ENCODE measurements at regions not wholly inside any gene's neighbourhood (a gene's known extent, or its start where the extent isn't known, plus 50 kb on each side); places are given as distances from the start of the nearest gene placed in this dataset.

DNA sequence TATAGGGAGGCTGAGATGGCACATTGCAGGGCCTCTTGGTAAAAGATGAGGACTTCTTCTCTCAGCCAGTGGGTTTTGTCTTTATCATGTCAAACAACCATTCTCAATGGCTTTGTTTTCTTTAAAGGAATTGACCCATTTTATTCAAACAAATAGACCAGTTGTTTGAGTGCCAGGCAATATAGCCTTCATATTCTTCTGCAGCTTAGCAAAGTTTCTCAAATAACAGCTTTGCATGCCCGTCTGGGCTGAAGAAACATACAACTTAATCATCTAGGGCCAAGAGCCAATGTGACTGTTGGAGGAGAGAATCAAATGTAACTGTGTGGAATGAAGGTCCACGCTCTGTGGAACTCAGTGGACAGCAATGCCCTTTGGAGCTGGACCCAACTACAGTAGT, 57.4 kb upstream of the ADRA1B start:
- H4K20me1 ChIP-seq (ENCODE audit: insufficient read depth, low read length) = no peaks in the 10 kb centered on the region
- H3K27ac ChIP-seq (ENCODE audit: low read length) = no peak overlapping the region
- no peak overlapping the region for H3K4me2 ChIP-seq (ENCODE audit: low read depth, low read length)
- H2AFZ ChIP-seq (ENCODE audit: low read length) = no peak overlapping the region
- H3K79me2 ChIP-seq (ENCODE audit: low read length) = no peaks in the 10 kb centered on the region
- no peaks in the 10 kb centered on the region for H3K9me3 ChIP-seq (replicated peaks; ENCODE audit: insufficient read depth, low read length)
- TF ChIP-seq, protein P1, sequence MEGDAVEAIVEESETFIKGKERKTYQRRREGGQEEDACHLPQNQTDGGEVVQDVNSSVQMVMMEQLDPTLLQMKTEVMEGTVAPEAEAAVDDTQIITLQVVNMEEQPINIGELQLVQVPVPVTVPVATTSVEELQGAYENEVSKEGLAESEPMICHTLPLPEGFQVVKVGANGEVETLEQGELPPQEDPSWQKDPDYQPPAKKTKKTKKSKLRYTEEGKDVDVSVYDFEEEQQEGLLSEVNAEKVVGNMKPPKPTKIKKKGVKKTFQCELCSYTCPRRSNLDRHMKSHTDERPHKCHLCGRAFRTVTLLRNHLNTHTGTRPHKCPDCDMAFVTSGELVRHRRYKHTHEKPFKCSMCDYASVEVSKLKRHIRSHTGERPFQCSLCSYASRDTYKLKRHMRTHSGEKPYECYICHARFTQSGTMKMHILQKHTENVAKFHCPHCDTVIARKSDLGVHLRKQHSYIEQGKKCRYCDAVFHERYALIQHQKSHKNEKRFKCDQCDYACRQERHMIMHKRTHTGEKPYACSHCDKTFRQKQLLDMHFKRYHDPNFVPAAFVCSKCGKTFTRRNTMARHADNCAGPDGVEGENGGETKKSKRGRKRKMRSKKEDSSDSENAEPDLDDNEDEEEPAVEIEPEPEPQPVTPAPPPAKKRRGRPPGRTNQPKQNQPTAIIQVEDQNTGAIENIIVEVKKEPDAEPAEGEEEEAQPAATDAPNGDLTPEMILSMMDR (IDR thresholded peaks at IDR 0.05; ENCODE audit: low read length) = no peak
- TF ChIP-seq EZH2 (optimal IDR thresholded peaks at IDR 0.05; ENCODE audit: low read depth, low read length) (no peak), EZH2phosphoT487 (IDR thresholded peaks at IDR 0.05; ENCODE audit: low read length) (no peak)
- DNase-seq = no peak
- no peaks in the 10 kb centered on the region for H3K36me3 ChIP-seq (replicated peaks; ENCODE audit: insufficient read depth, low read length)
- H3K4me3 ChIP-seq (ENCODE audit: low read length) = no peak overlapping the region
- H3K9ac ChIP-seq (ENCODE audit: low read length) = no peak overlapping the region
- no peaks in the 10 kb centered on the region for H3K9me2 ChIP-seq (replicated peaks; ENCODE audit: insufficient read depth, low read length)
- H3K27me3 ChIP-seq (replicated peaks; ENCODE audit: insufficient read depth, low read length) = no peaks in the 10 kb centered on the region
- no peaks in the 10 kb centered on the region for H3K4me1 ChIP-seq (ENCODE audit: low read length)
- H3F3A ChIP-seq (ENCODE audit: insufficient read depth, low read length) = no peaks in the 10 kb centered on the region

DNA sequence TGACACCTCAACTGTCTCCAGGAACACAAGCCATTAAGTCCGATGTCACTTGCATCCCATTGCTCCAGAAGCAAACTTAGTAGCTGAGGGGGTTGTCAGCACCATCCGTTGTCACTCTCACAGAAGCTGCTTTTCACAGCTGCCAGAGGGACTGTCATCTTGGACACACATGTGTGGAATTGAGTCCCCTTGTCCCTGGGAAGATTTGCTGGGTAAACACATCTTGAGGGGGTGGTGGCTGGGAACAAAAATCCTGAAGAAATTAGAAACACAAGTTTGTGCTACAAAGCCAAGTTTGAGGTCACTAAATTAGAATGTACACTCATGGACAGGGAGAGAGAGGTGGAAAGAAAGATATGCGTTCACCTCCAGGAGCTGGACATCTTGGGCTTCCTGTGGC, 55.2 kb upstream of the ADRA1B start:
- TF ChIP-seq EZH2 (optimal IDR thresholded peaks at IDR 0.05; ENCODE audit: low read depth, low read length) (no peak), EZH2phosphoT487 (IDR thresholded peaks at IDR 0.05; ENCODE audit: low read length) (no peak)
- TF ChIP-seq, protein P1 (IDR thresholded peaks at IDR 0.05; ENCODE audit: low read length) = no peak
- H3K9me3 ChIP-seq (replicated peaks; ENCODE audit: insufficient read depth, low read length) = no peaks in the 10 kb centered on the region
- no peaks in the 10 kb centered on the region for H3K36me3 ChIP-seq (replicated peaks; ENCODE audit: insufficient read depth, low read length)
- no peak overlapping the region for H2AFZ ChIP-seq (ENCODE audit: low read length)
- H3K27me3 ChIP-seq (replicated peaks; ENCODE audit: insufficient read depth, low read length) = no peaks in the 10 kb centered on the region
- H3K27ac ChIP-seq (ENCODE audit: low read length) = no peak overlapping the region
- no peaks in the 10 kb centered on the region for H3K79me2 ChIP-seq (ENCODE audit: low read length)
- DNase-seq = no peak
- H4K20me1 ChIP-seq (ENCODE audit: insufficient read depth, low read length) = no peaks in the 10 kb centered on the region
- no peaks in the 10 kb centered on the region for H3F3A ChIP-seq (ENCODE audit: insufficient read depth, low read length)
- H3K9ac ChIP-seq (ENCODE audit: low read length) = no peak overlapping the region
- no peaks in the 10 kb centered on the region for H3K9me2 ChIP-seq (replicated peaks; ENCODE audit: insufficient read depth, low read length)
- no peak overlapping the region for H3K4me2 ChIP-seq (ENCODE audit: low read depth, low read length)
- H3K4me1 ChIP-seq (ENCODE audit: low read length) = no peaks in the 10 kb centered on the region
- no peak overlapping the region for H3K4me3 ChIP-seq (ENCODE audit: low read length)

DNA sequence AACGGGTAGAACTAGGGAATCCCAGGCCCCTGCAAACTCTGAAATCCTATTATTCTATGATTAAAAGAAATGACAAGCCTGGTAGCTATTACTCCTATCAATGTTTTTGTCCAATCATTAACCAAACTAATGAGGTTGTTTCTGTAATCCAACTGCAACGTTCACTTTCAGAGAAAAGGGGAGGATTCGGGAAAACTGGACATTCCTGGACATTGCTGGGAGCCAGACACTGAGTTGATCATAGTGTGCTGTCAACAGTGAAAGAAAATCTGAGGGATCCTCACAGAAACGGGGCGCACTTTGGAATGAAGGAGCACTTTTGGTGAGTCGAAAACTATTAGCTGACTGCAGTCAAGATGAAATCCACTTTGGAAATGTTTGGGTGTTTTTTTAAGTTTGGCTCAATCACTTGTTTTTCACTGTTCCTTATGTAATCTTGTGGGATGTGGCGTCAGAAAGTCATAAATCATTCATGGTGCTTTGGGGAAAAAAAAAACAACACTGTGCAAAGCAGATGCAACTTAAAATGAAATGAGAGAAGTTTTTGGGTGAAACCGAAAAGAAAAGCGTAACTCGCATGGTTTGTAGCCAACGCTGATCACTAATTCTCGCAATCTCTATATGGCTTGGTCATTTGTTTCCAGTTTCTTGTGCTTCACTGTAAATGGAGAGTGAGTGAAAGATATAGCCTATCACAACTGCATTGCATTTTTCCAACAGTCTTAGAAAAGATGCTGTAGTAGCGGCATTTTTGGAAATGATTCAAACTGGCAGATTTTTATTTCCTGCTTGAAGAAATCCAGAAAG, 51.2 kb upstream of the ADRA1B start:
- no peaks in the 10 kb centered on the region for H3K79me2 ChIP-seq (ENCODE audit: low read length)
- H2AFZ ChIP-seq (ENCODE audit: low read length) = no peak overlapping the region
- no peak overlapping the region for H3K4me2 ChIP-seq (ENCODE audit: low read depth, low read length)
- H3K4me1 ChIP-seq (ENCODE audit: low read length) = no peaks in the 10 kb centered on the region
- no peaks in the 10 kb centered on the region for H4K20me1 ChIP-seq (ENCODE audit: insufficient read depth, low read length)
- no peaks in the 10 kb centered on the region for H3K9me2 ChIP-seq (replicated peaks; ENCODE audit: insufficient read depth, low read length)
- no peak for DNase-seq
- H3K27ac ChIP-seq (ENCODE audit: low read length) = no peak overlapping the region
- TF ChIP-seq, protein P1 (IDR thresholded peaks at IDR 0.05; ENCODE audit: low read length) = no peak
- TF ChIP-seq EZH2 (optimal IDR thresholded peaks at IDR 0.05; ENCODE audit: low read depth, low read length) (no peak), EZH2phosphoT487 (IDR thresholded peaks at IDR 0.05; ENCODE audit: low read length) (no peak)
- H3K4me3 ChIP-seq (ENCODE audit: low read length) = no peak overlapping the region
- no peak overlapping the region for H3K9ac ChIP-seq (ENCODE audit: low read length)
- no peaks in the 10 kb centered on the region for H3K27me3 ChIP-seq (replicated peaks; ENCODE audit: insufficient read depth, low read length)
- no peaks in the 10 kb centered on the region for H3F3A ChIP-seq (ENCODE audit: insufficient read depth, low read length)
- no peaks in the 10 kb centered on the region for H3K36me3 ChIP-seq (replicated peaks; ENCODE audit: insufficient read depth, low read length)
- H3K9me3 ChIP-seq (replicated peaks; ENCODE audit: insufficient read depth, low read length) = no peaks in the 10 kb centered on the region
